CD4-positive, alpha-beta T cell (primary cell): ENCODE measurements at regions not wholly inside any gene's neighbourhood (a gene's known extent, or its start where the extent isn't known, plus 50 kb on each side); places are given as distances from the start of the nearest gene placed in this dataset.

Experiments used
- ATAC-seq: fragments of 200-7000 bp; cut with Tn5 transposase; one replicate; pipeline ENCODE4 v1.10.0; 2022; ENCODE audit warnings: mild to moderate bottlenecking; ENCODE audit not compliant: poor library complexity
- CTCF ChIA-PET: fragments of 350-600 bp; sonication (Branson Sonifier 250); formaldehyde crosslinking; loops from one replicate; lab custom pipeline; 2021; ENCODE audit warnings: antibody characterized with exemption, inconsistent platforms; lab: Charles Lee
- POLR2A ChIA-PET: fragments of 350-600 bp; sonication (Branson Sonifier 250); formaldehyde crosslinking; loops from one replicate; lab custom pipeline; 2021; ENCODE audit warnings: antibody characterized with exemption, inconsistent platforms; lab: Charles Lee
- DNase-seq, 14 experiments: peaks; one replicate each; pipeline ENCODE4 v3.0.0-alpha.2; 2013 to 2020; ENCODE audit warnings: mixed read lengths in 2 of 14
- H3K27ac ChIP-seq, 2 donors: one replicate each; pipeline versions ENCODE4 v1.5.1 to v1.7.0; 2013; ENCODE audit warnings: low read length in 2 of 2, low read depth in 1 of 2, mild to moderate bottlenecking in 1 of 2
- H3K27me3 ChIP-seq, 2 experiments: 1 replicate in 1 of 2; 2 replicates in 1 of 2; pipeline versions ENCODE4 v1.6.1 to v1.7.0; 2013; ENCODE audit warnings: low read length in 2 of 2, control low read depth in 1 of 2, mild to moderate bottlenecking in 1 of 2, moderate library complexity in 1 of 2; ENCODE audit not compliant: insufficient read depth in 2 of 2, control insufficient read depth in 1 of 2
- H3K36me3 ChIP-seq: one replicate; pipeline ENCODE4 v1.6.1; 2013; ENCODE audit warnings: low read length, control low read depth; ENCODE audit not compliant: insufficient read depth
- H3K4me1 ChIP-seq: one replicate; pipeline ENCODE4 v1.6.1; 2013; ENCODE audit warnings: low read length, control low read depth; ENCODE audit not compliant: insufficient read depth
- H3K4me3 ChIP-seq: one replicate; pipeline ENCODE4 v1.5.1; 2013; ENCODE audit warnings: mild to moderate bottlenecking, low read length, moderate library complexity
- H3K9me3 ChIP-seq, 2 experiments: 1 replicate in 1 of 2; 2 replicates in 1 of 2; pipeline versions ENCODE4 v1.6.1 to v1.7.0; 2013; ENCODE audit warnings: low read length in 2 of 2, mild to moderate bottlenecking in 2 of 2, control low read depth in 1 of 2, moderate library complexity in 1 of 2; ENCODE audit not compliant: control insufficient read depth in 1 of 2, insufficient read depth in 1 of 2
- H3K27ac Mint-ChIP-seq: one replicate; pipeline ENCODE4 v1.8.0; 2020; ENCODE audit warnings: mixed read lengths
- H3K27me3 Mint-ChIP-seq: one replicate; pipeline ENCODE4 v1.8.0; 2021; ENCODE audit warnings: mixed read lengths
- H3K36me3 Mint-ChIP-seq: one replicate; pipeline ENCODE4 v1.8.0; 2021; ENCODE audit warnings: low read depth, mixed read lengths
- H3K4me1 Mint-ChIP-seq: one replicate; pipeline ENCODE4 v1.8.0; 2021; ENCODE audit warnings: low read depth, mixed read lengths
- H3K4me3 Mint-ChIP-seq: one replicate; pipeline ENCODE4 v1.8.0; 2020; ENCODE audit warnings: mild to moderate bottlenecking, mixed read lengths
- H3K9me3 Mint-ChIP-seq: one replicate; pipeline ENCODE4 v1.8.0; 2020; ENCODE audit warnings: mixed read lengths
- CTCF ChIP-seq: fragments of 200-600 bp; IDR thresholded peaks from one replicate; pipeline ENCODE4 v1.8.0; 2022; ENCODE audit warnings: antibody characterized with exemption, mild to moderate bottlenecking
- intact Hi-C, 2 experiments: fragments of 100-400 bp; cut with DNase I in 1 of 2; cut with micrococcal nuclease in 1 of 2; formaldehyde crosslinking; loops; one replicate each; pipeline versions ENCODE4 v1.15.1 to v1.9.0; 2023 to 2025; cut with DNase I, micrococcal nuclease

- CTCF ChIA-PET, result no interaction called here
- no peaks in the 10 kb centered on the region for H3K36me3 Mint-ChIP-seq
- H3K27me3 ChIP-seq, result no peaks in the 10 kb centered on the region
Measured at GRCh38 chr16:85215478-85216118, 103.3 kb upstream of the CIBAR2 start.

GRCh38 chr16:85216522-85217375 lies 104.5 kb upstream of the CIBAR2 start:
- intact Hi-C loops, result no loop called here
- H3K36me3 Mint-ChIP-seq, result no peaks in the 10 kb centered on the region
- H3K4me1 ChIP-seq, result no peaks in the 10 kb centered on the region
- no peak overlapping the region for H3K4me3 Mint-ChIP-seq
- H3K9me3 Mint-ChIP-seq, result no peaks in the 10 kb centered on the region
- ChIA-PET POLR2A (no interaction called here), CTCF (no interaction called here)
- DNase-seq (no peak), ATAC-seq (no peak)
- H3K36me3 ChIP-seq, result no peaks in the 10 kb centered on the region
- H3K27me3 Mint-ChIP-seq, result no peaks in the 10 kb centered on the region
- H3K4me1 Mint-ChIP-seq, result no peaks in the 10 kb centered on the region
- no peaks in the 10 kb centered on the region for H3K9me3 ChIP-seq
- H3K27ac ChIP-seq, result no peak overlapping the region
- H3K27me3 ChIP-seq, result no peaks in the 10 kb centered on the region
- no peak overlapping the region for H3K4me3 ChIP-seq
- TF ChIP-seq CTCF, result no peak
- H3K27ac Mint-ChIP-seq, result no peak overlapping the region

More at GRCh38 chr16:85215478-85216118, 103.3 kb upstream of the CIBAR2 start:
- intact Hi-C loops, result no loop called here
- Mint-ChIP-seq H3K9me3 (no peaks in the 10 kb centered on the region), H3K4me3 (no peak overlapping the region), H3K4me1 (no peaks in the 10 kb centered on the region), H3K27ac (no peak overlapping the region), H3K27me3 (no peaks in the 10 kb centered on the region)
- no peak for DNase-seq
- Histone ChIP-seq H3K4me1 (no peaks in the 10 kb centered on the region), H3K27ac (no peak overlapping the region), H3K4me3 (no peak overlapping the region), H3K36me3 (no peaks in the 10 kb centered on the region), H3K9me3 (no peaks in the 10 kb centered on the region)
- no peak for TF ChIP-seq CTCF
- ATAC-seq, result no peak
- POLR2A ChIA-PET, result no interaction called here

- DNase-seq (no peak), ATAC-seq (no peak)
- intact Hi-C loops, result no loop called here
- no peak for TF ChIP-seq CTCF
- H3K9me3 Mint-ChIP-seq, result no peaks in the 10 kb centered on the region
- H3K4me3 Mint-ChIP-seq, result no peak overlapping the region
- H3K36me3 ChIP-seq, result no peaks in the 10 kb centered on the region
- H3K9me3 ChIP-seq, result peaks cover 0 to 3% of the 10 kb centered on the region in 2 experiments
- H3K4me3 ChIP-seq, result no peak overlapping the region
- no peaks in the 10 kb centered on the region for H3K36me3 Mint-ChIP-seq
- no peak overlapping the region for H3K27ac ChIP-seq
- no peaks in the 10 kb centered on the region for H3K4me1 ChIP-seq
- H3K27ac Mint-ChIP-seq, result no peak overlapping the region
- H3K4me1 Mint-ChIP-seq, result no peaks in the 10 kb centered on the region
- H3K27me3 ChIP-seq, result no peaks in the 10 kb centered on the region
- POLR2A ChIA-PET, result no interaction called here
- CTCF ChIA-PET, result no interaction called here
- H3K27me3 Mint-ChIP-seq, result no peaks in the 10 kb centered on the region
Measured at GRCh38 chr16:85220125-85220839, 108.0 kb upstream of the CIBAR2 start.
